Superior temporal gyrus (tissue), 1 donor: ENCODE measurements at regions not wholly inside any gene's neighbourhood (a gene's known extent, or its start where the extent isn't known, plus 50 kb on each side); places are given as distances from the start of the nearest gene placed in this dataset.

Experiments
- DNase-seq: peaks from one replicate; pipeline ENCODE4 v3.0.0-alpha.2; 2016; ENCODE audit errors: extremely low spot score

- no peak for DNase-seq
These were observed 242.6 kb downstream of the ANKRD50 start for GRCh38 chr4:124469981-124470380.

- no peak for DNase-seq
These were observed 234.1 kb downstream of the ANKRD50 start for GRCh38 chr4:124478470-124478869.

GRCh38 chr4:124480061-124480460 is 232.5 kb downstream of the ANKRD50 start:
- DNase-seq: no peak

- no peak for DNase-seq
These were observed 231.4 kb downstream of the ANKRD50 start for GRCh38 chr4:124481123-124481522.

- no peak for DNase-seq
These were observed 229.3 kb downstream of the ANKRD50 start for GRCh38 chr4:124483048-124483906.

GRCh38 chr4:124484008-124484407 is 228.5 kb downstream of the ANKRD50 start:
- DNase-seq: no peak

- no peak for DNase-seq
These were observed 227.6 kb downstream of the ANKRD50 start for GRCh38 chr4:124484940-124485339.

GRCh38 chr4:124486423-124486822 is 226.1 kb downstream of the ANKRD50 start:
- no peak for DNase-seq

- DNase-seq: no peak
These were observed 224.9 kb downstream of the ANKRD50 start for GRCh38 chr4:124487651-124488050.

GRCh38 chr4:124491361-124492145 is 221.0 kb downstream of the ANKRD50 start:
- DNase-seq: no peak

GRCh38 chr4:124499261-124499660 is 213.3 kb downstream of the ANKRD50 start:
- no peak for DNase-seq

- DNase-seq: no peak
These were observed 211.0 kb downstream of the ANKRD50 start for GRCh38 chr4:124501576-124501975.

- DNase-seq: no peak
These were observed 208.1 kb downstream of the ANKRD50 start for GRCh38 chr4:124504431-124504830.

- DNase-seq: no peak
These were observed 207.3 kb downstream of the ANKRD50 start for GRCh38 chr4:124505211-124505610.

GRCh38 chr4:124509151-124509550 is 203.4 kb downstream of the ANKRD50 start:
- DNase-seq: no peak

- no peak for DNase-seq
These were observed 197.9 kb downstream of the ANKRD50 start for GRCh38 chr4:124514588-124514987.

GRCh38 chr4:124515591-124515990 is 196.9 kb downstream of the ANKRD50 start:
- no peak for DNase-seq

GRCh38 chr4:124519196-124519595 is 193.3 kb downstream of the ANKRD50 start:
- DNase-seq: no peak

GRCh38 chr4:124523816-124524215 is 188.7 kb downstream of the ANKRD50 start:
- DNase-seq: no peak

GRCh38 chr4:124525524-124525923 is 187.0 kb downstream of the ANKRD50 start:
- no peak for DNase-seq

- no peak for DNase-seq
These were observed 186.2 kb downstream of the ANKRD50 start for GRCh38 chr4:124526331-124526730.

GRCh38 chr4:124526769-124527168 is 185.8 kb downstream of the ANKRD50 start:
- DNase-seq: no peak

GRCh38 chr4:124527364-124527763 is 185.2 kb downstream of the ANKRD50 start:
- DNase-seq: no peak
